HG03558 (cell line): ENCODE measurements at regions not wholly inside any gene's neighbourhood (a gene's known extent, or its start where the extent isn't known, plus 50 kb on each side); places are given as distances from the start of the nearest gene placed in this dataset.

ENCODE experiments used
- ATAC-seq: cut with Tn5 transposase; IDR thresholded peaks from one replicate; pipeline ENCODE4 v1.9.1; 2021; ENCODE audit warnings: moderate number of reproducible peaks; ENCODE audit not compliant: unreplicated experiment; ENCODE audit errors: extremely low read depth

- no peak for ATAC-seq
These were observed 203.8 kb upstream of the MAP3K7 start for GRCh38 chr6:90790696-90791095.

GRCh38 chr6:90790058-90790457 is 203.2 kb upstream of the MAP3K7 start:
- no peak for ATAC-seq

GRCh38 chr6:90788781-90789180 is 201.9 kb upstream of the MAP3K7 start:
- no peak for ATAC-seq

GRCh38 chr6:90787446-90787845 is 200.6 kb upstream of the MAP3K7 start:
- no peak for ATAC-seq

GRCh38 chr6:90780778-90781177 is 193.9 kb upstream of the MAP3K7 start:
- ATAC-seq, result no peak

- ATAC-seq, result no peak
These were observed 193.3 kb upstream of the MAP3K7 start for GRCh38 chr6:90780141-90780540.

- ATAC-seq, result no peak
These were observed 191.7 kb upstream of the MAP3K7 start for GRCh38 chr6:90778417-90779203.

- ATAC-seq, result no peak
These were observed 183.9 kb upstream of the MAP3K7 start for GRCh38 chr6:90770778-90771177.

GRCh38 chr6:90765895-90766294 is 179.0 kb upstream of the MAP3K7 start:
- ATAC-seq, result no peak

- no peak for ATAC-seq
These were observed 178.6 kb upstream of the MAP3K7 start for GRCh38 chr6:90765491-90765890.

GRCh38 chr6:90764001-90764400 is 177.1 kb upstream of the MAP3K7 start:
- ATAC-seq, result no peak

- ATAC-seq, result no peak
These were observed 172.8 kb upstream of the MAP3K7 start for GRCh38 chr6:90759664-90760063.

GRCh38 chr6:90758741-90759140 is 171.9 kb upstream of the MAP3K7 start:
- no peak for ATAC-seq

GRCh38 chr6:90753820-90754643 is 167.2 kb upstream of the MAP3K7 start:
- no peak for ATAC-seq

- no peak for ATAC-seq
These were observed 152.9 kb upstream of the MAP3K7 start for GRCh38 chr6:90739802-90740201.

GRCh38 chr6:90739339-90739738 is 152.5 kb upstream of the MAP3K7 start:
- ATAC-seq, result no peak

- ATAC-seq, result peak; percentile 85
These were observed 143.3 kb upstream of the MAP3K7 start for GRCh38 chr6:90730151-90730673.

GRCh38 chr6:90729057-90729456 is 142.2 kb upstream of the MAP3K7 start:
- ATAC-seq, result no peak

- no peak for ATAC-seq
These were observed 135.8 kb upstream of the MAP3K7 start for GRCh38 chr6:90722648-90723047.

- ATAC-seq, result no peak
These were observed 133.5 kb upstream of the MAP3K7 start for GRCh38 chr6:90720404-90720803.
